ENCODE measurements at regions not wholly inside any gene's neighbourhood (a gene's known extent, or its start where the extent isn't known, plus 50 kb on each side); places are given as distances from the start of the nearest gene placed in this dataset.

DNA sequence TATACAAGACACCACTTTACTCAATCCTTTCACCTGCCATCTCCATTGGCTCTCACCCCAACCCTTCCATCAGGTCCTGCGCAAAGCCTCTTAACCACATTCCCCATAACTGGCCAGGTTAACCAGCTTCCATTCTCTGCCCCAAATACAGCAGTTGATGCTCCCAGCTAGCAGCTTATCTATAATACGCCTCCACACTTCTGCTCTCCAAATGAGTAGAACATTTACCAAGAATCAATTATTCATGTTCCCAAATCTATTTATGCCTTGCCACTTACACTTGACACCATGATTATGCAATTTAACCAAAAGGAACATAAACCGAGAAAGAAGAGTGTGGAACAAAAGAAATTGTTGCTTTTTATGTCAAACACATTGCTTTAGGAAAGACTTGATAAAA is 103.7 kb upstream of the TPM1 start:
- no peak for DNase-seq (ENCODE audit: low read depth in 2 of 2)

DNA sequence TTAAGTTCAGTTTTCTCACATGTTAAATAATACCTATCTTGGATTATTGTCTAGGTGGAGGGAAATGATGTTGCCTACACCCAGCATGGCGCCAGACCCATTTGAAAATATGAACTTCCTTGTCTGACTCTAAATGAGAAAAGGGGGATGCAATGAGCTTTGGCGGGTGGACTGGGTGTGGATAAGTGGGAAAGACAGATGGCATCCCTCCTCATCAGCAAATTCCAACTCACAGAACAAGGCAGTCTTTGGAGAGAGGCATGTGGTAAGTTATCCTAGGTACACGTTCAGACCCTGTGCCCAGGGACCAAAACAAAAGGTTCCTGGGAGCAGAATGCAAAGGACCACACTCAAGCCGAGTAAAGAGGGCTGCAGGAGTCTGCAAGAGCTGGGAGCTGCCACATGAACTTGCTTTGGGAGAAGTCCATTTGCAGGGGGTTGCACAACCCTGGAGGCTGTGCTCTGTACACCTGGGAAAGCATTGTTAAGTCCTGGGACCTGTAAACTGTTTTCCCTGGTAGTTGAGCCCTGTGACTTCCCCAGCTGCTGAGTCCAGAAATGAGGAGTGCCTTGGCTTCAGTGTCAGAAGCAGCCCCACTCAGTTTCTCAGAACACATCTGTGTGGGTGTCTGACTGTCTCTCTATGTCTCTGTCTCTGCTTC is 102.3 kb upstream of the TPM1 start:
- DNase-seq (ENCODE audit: low read depth in 2 of 2): no peak

DNA sequence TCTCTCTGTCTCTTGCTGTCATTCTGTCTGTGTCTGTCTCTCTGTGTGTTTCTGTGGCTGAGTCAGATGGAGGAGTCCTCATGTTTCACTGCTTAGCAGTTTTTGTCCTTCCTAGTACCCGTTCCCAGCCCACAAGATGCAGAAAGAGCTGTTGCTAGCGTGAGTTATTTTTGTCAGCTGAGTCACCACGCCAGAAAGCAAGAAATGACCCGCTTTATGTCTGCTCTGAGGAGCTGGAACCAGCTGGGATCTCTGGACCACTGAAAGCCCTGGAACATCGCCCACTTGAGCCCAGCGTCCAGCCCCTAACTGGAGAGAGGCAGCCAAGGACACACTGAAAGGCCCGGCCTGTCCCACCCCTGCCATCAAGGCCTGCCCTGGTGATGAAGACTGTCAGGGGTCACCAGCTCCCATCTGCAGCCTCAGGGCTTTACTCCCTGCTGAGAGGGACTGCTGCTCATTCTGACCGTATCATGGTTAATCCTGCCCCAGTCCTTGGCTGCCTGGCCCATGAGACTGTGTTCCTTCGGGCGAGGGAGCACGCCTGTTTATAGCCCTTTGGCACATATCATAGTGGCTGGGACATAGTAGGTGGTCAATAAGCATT is 101.7 kb upstream of the TPM1 start:
- no peak for DNase-seq (ENCODE audit: low read depth in 2 of 2)

DNA sequence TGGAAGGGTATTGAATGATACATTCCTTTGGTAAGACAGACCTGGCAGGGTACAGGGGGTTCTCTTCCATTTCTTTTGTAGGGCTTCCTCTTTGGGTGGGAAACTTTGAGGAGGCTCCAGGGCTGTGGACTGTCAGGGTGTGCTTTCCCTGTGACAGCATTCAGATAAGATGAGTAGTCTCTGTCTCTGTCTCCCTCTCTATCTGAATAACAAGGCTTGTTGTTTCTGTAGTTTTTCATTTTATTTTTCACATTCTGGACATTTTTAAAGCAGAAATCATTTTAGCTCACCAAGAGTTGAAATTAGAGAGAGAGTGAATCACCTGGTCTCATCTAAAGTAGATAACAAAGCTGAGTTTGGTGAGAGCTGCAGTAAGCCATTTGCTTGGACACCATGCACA is 100.8 kb upstream of the TPM1 start:
- no peak for DNase-seq (ENCODE audit: low read depth in 2 of 2)

DNA sequence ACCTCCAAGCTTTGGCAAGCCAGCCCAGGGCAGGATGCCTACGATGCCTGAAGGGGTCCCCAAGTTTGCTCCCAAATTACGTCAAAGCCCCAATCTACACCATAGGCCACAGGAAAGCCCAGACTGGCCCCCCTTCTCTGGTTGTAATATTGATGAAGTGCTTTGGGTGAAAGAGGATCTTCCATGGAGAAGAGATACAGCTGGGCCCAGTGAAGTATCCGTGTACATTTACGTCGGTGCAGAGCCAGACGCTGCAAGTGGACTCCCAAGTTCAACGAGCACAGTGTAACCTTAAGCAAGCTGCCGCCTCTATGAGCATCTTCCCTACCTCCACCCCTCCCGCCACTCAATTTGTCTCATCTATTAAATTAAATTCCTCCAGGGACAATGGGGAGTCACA is 100.1 kb upstream of the TPM1 start:
- no peak for DNase-seq (ENCODE audit: low read depth in 2 of 2)

DNA sequence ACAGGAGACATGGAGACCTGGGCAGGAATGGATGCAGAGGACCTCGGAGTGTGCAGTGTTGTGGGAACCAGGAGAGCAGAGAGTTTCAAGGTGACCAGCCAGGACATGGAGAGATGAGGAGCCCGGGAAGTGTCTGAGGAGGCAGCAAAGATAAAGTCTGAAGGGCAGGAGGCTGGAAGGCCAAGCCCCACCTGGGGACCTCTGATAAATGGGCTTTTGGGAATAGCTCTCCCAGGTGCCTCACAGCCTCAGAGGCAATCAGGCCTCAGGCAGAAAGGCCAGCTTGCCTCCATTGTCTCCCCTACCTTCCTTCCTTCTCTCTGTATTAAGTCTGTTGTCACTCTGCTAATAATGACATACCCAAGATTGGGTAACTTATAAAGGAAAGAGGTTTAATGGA is 97.5 kb upstream of the TPM1 start:
- DNase-seq (ENCODE audit: low read depth in 2 of 2): no peak

DNA sequence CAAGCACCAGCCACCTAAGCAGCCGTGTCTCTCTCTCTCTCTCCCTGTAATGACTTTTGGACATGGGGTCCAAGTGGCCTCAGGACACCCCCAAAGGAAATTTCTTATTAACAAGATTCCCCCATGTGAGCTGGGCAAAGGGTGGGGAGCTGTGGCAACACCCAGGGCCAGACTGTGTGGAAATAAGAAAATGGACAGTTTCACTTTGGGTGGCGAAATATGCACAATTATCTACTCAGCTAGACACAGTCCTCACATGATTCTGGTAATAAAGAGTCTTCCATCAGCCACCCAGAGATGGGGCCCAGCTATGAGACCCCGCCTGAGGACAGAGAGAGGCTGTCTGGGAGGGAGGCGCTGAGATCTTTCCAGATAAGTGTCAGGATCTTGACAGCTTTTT is 96.8 kb upstream of the TPM1 start:
- no peak for DNase-seq (ENCODE audit: low read depth in 2 of 2)

DNA sequence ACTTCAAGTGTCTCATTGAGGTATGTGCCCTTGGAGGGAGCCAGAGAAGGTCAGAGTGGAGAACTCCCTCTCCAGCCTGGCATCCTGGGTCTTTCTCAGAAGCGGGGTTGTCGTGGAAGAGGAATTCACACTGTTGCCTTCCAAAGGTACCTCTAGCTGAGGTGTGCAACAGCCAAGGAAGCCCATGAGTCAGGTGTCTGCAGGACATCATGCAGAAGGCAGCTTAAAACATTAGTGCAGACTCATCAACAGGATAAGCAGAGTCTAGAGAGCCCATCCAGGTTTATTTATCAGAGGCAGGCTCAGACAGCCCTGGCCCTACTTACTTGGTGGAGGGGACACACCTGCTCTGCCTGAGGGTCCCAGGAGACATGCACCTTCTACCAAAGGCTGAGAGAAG is 95.6 kb upstream of the TPM1 start:
- DNase-seq (ENCODE audit: low read depth in 2 of 2): no peak

DNA sequence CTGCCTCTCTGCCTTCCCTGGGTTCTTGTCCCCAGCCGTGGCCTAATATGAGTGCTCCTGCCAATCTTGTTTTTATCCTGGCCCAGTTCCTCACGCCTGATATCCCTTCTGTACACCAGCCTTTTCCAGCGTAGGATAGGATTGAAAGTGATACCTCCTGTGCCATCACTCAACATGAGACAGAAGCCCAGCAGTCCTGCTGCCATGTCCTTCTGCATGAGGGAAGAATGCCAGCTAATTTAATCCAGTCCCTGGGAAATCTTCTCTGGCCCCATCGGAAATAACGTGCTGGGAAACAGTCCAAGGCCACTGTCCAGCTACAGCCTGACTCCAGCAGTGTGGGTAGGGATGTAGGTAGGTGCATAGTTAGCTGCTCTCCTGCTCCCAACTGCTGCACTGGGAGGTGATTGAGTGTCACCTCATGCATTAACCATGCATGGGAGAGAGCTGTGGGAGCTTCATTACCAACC is 92.0 kb upstream of the TPM1 start:
- DNase-seq (ENCODE audit: low read depth in 2 of 2): no peak

DNA sequence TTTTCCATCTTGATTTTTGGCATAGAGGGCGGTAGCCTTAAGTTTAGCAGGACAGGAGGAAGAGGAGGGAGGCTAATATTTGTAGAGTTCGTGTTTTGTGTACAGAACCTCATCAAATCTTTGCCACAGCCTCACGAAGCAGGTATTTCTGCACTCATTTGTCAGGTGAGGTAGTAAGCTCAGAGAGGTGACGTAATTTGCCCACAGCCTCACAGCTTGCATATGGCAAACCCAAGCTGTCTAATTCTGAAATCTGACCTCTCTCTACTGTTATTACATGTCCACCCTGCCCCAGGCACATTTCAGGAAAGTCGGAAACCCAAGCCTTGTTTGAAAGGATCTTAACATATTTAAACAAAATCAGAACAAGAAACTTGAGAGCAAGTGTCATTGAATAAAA is 91.1 kb upstream of the TPM1 start:
- DNase-seq (ENCODE audit: low read depth in 2 of 2): no peak

DNA sequence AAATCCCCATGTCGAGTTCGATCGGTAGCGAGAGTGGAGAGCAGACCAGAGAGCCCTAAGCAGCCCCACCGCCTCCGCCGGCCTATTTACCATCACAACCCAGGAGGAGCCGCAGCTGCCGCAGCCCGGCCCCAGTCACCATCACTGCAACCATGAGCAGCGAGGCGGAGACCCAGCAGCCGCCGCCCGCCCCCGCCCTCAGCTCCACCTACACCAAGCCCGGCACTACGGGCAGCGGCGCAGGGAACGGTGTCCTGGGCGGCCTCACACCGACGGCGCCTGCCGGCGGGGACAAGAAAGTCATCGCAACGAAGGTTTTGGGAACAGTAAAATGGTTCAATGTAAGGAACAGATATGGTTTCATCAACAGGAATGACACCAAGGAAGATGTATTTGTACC is 89.5 kb upstream of the TPM1 start:
- DNase-seq (ENCODE audit: low read depth in 2 of 2): no peak

DNA sequence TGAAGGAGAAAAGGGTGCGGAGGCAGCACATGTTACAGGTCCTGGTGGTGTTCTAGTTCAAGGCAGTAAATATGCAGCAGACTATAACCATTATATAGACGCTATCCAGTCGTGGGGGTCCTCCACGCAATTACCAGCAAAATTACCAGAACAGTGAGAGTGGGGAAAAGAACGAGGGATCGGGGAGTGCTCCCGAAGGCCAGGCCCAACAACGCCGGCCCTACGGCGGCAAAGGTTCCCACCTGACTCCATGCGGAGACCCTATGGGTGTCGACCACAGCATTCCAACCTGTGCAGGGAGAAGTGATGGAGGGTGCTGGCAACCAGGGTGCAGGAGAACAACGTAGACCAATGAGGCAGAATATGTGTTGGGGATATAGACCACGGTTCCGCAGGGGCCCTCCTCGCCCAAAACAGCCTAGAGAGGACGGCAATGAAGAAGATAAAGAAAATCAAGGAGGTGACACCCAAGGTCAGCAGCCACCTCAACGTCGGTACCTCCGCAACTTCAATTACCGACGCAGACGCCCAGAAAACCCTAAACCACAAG is 89.0 kb upstream of the TPM1 start:
- DNase-seq (ENCODE audit: low read depth in 2 of 2): no peak

DNA sequence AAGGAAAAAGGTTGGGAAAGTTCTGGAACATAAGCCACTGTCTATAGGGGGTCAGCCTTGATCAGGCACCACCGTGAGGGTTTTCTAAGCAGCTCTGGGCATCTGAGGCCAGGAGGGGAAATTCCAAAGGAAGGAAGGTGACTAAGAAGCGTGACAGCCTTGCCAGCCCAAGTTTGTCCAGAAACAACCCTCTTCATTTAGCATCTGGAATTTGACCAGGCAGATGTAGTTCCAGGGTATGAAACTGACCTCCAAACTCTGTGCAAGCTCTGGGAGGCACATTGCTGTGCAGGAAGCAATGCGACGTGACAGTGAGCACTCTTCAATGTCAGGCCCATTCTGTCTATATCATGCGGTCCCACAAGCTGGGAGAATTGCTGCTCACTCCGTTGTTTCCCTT is 85.4 kb upstream of the TPM1 start:
- DNase-seq (ENCODE audit: low read depth in 2 of 2): no peak

DNA sequence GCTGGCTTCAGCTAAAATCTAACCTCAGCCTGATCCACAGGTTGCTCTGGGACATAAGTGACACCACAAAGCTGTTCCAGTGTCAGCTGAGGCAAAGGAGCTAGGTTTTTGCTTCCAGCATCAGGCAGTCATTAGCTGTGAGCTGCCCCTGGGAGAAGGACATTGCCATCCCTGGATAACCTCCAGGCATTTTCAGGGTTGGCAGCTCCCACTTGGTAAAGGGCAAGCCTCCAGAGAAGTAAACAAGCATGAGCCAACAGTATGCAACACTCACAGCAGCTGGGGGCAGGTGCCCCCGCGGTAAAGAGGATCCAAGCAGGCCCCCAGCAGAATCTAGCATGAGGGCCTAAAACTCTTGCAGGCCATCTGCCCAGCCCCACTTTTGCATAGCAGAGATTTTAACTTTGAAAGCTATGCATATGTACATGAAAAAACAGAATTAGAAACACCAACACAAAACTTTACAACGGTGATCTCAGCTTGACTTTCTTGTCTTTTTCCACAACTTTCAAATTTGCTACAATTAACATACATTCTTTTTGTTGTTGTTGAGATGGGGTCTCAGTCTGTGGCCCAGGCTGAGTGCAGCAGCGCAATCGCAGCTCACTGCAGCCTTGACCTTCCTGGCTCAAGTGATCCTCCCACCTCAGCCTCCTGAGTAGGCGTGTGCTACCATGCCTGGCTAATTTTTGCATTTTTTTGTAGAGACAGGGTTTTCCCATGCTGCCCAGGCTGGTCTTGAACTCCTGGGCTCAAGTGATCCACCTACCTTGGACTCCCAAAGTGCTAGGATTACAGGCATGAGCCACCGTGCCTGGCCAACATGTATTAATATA is 83.8 kb upstream of the TPM1 start:
- DNase-seq (ENCODE audit: low read depth in 2 of 2): no peak

DNA sequence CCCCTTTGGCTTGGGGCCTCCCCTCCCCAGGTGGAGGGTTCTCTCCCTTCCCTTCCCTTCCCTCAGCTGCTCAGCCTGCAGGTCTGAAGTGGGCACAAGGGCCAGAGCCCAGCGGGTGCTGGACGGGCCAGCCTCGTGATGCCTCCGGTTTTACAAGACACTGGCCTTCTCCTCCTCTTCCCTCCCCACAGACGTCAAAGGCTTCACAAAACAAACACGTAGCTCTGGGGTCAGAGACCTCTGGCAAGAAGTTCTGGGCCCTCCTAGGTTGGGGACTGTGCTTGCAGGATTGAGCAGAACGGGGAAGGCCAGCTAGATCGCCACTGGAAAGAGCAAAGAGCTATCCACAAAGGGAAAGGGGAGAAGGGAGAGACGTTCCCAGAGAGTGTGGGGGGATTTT is 81.4 kb upstream of the TPM1 start:
- no peak for DNase-seq (ENCODE audit: low read depth in 2 of 2)

DNA sequence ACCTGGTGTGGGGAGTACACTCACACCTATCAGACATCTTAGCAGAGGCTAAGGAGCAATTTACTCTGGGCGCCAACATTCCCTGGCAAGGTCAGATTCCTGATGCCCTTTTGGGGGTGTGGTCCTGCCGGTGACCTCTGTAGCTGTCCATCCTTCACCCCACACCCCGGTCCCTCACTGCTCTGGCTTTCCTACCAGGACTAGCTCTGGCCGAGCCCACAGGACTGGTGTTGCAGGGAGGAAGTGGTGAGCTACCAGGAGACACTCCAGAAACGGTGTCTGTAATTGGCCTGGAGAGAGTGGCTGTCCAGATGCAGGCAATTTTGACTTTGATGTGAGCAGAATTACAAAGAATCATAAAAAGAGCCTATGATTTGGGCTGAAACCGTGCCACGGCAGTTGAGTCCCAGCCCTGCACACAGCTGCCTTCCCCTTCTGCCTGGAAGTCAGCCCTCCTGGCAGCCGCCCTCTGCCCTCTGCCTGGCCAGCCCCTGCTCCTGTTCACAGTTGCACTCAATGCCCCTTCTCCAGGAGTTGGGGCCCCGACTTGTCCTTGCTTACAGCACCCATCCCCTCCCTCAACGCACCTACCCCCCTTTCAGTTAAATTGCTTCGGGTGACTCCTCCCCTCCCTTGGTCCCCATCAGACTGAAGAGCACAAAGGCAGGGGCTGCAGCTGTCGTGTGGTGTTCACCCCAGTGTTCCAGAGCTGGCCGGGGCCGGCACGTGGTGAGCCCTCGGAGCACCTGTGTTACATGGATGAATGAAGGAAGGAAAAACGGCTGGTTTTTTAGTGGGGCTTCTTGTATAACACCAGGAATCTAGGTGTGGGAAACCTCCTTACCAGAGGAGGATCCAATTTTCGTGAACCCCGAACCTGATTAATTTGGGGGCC is 80.2 kb upstream of the TPM1 start:
- no peak for DNase-seq (ENCODE audit: low read depth in 2 of 2)

DNA sequence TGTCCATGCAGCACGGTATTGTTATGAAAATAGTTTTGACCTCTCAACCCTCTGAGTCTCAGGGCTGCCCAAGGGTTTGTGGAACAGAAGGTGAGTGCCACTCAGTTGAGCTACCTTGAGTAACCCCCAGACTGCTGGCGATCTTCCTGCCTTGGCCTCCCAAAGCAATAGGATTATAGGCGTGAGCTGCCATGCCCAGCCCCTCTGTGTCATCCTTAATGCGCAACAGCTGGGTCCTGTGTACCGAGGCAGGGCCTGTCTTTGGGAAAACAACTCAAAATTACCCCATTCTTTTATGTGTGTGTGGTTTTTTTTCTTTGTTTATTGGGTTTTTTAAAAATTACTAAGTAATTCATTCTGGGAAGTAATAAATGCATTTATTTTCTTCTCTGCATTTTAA is 78.3 kb upstream of the TPM1 start:
- DNase-seq (ENCODE audit: low read depth in 2 of 2): no peak

DNA sequence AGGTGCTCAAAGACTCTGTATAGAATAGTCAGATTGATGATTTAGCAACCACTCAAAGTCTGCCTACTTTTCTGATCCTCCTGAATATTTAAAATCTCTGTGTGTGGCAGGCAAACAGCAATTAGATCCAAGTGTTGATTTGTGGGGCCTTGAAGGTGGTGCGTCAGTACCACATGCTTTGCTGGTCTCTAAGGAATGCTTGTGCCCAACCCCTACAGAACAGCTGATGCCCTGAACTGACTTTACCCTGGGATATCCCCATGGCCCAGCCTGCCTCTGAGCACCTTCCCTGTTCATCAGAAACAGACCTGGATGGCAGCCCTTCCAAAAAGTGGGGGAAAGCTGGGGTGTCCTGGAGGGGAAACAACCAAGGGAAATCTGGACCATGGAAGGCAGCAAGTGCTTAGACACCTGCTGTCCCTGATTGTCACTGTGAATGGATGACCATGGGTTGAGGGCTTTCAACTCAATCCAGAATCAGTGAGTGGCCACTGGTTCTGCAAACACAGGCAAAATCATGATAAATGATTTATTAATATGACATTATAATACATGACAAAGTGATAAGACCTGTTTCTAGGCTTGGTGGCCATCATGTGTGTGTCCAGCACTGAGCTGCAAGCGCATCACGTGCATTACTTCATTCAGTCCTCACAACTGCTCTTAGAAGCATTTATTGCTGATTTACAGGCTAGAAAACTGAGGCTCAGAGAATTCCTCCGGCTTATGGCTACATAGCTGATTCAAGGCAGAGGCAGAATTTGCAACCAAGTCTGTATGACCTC is 76.1 kb upstream of the TPM1 start:
- DNase-seq (ENCODE audit: low read depth in 2 of 2): no peak

DNA sequence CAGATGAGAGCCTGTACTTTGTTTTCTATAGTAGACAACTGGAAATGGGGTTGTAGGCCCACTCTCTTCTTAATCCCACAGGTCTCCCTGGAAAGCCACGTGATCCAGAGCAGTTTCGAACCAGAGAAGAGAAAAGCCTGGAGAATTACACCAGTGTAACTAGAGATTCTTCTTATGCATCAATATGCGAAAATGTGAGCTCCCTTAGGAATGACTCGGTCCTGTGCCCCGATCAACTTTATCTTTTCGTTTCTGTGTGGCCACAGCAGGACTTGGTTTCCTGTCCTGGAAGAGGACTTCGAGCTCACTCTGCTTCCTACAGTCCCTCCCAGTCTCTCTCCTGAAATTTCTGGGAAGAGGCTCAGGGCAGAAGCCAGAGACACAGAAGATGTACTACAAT is 73.8 kb upstream of the TPM1 start:
- DNase-seq (ENCODE audit: low read depth in 2 of 2): no peak

DNA sequence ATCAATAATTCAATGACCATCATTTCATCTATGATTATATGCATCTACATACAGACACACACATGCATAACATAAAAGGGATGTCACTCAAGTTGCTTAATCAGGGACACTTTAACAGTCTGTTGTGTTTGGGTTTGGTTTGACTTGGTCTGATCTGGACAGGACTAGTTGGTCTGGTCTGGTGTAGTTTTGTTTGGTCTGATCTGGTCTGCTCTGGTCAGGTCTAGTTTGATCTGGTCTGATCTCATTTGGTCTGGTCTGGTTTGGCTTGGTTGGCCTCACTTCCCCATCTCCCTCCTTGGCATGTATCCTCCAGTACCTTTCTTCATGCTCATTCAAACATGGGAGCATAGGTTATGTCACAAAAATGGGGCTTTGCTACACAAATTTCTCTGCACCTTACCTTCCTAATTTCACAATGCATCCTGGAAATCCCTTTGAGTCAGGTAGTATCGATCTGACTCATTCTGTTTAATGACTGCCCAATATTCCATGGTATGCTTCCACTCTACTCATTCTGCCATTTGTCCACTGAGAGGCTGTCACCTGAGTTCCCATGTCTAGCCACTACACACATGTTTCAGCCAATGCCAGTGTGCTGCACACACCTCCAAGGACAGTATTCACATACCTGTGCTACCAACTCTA is 73.0 kb upstream of the TPM1 start:
- no peak for DNase-seq (ENCODE audit: low read depth in 2 of 2)
